ENCODE measurements at regions not wholly inside any gene's neighbourhood (a gene's known extent, or its start where the extent isn't known, plus 50 kb on each side); places are given as distances from the start of the nearest gene placed in this dataset.

DNA sequence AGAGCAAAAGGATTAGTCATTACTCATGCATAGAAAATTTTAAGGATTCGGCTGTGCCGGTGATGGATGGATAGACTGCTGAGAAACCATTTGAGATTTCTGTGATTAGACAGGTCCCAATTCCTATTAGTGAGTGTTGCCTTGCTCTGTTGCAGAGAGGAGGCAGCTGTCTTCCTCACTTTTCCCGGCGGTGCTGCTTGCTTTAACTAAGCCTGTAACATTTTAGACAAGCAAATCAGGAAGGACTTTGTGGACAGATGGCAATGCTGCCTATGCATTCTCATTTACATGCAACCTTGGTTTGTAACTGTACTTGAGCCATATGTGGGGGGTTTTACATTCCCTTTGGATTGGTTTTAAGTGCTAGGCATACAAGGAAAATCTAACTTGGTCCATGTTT lies 1176.3 kb downstream of the CDH18 start:
- Histone ChIP-seq H3K79me2 (ENCODE audit: insufficient read depth, low read length) (no peaks in the 10 kb centered on the region), H3K9ac (ENCODE audit: insufficient read depth, low read depth, low read length) (no peak overlapping the region), H3K4me2 (ENCODE audit: low read depth, low read length) (no peak overlapping the region), H2AFZ (ENCODE audit: low read length) (no peak overlapping the region), H3K27ac (ENCODE audit: extremely low read length, insufficient read depth, low read length) (no peak overlapping the region), H3K27me3 (ENCODE audit: control insufficient read depth in 1 of 2, insufficient read depth in 2 of 2, low read length in 2 of 2) (no peaks in the 10 kb centered on the region), H3K36me3 (replicated peaks in 1 of 2; ENCODE audit: control insufficient read depth in 1 of 2, insufficient read depth in 2 of 2, low read length in 2 of 2) (no peaks in the 10 kb centered on the region), H3K4me1 (ENCODE audit: insufficient read depth, low read length) (no peaks in the 10 kb centered on the region), H4K20me1 (ENCODE audit: insufficient read depth, low read length) (no peaks in the 10 kb centered on the region), H3K4me3 (replicated peaks in 1 of 3; ENCODE audit: insufficient read depth in 1 of 3, low read depth in 2 of 3, low read length in 3 of 3) (no peak overlapping the region), H3K9me3 (ENCODE audit: low read length) (peaks cover 34% of the 10 kb centered on the region)
- BruUV-seq (replicated peaks), result no TSS peak
- no peak for DNase-seq (ENCODE audit: low spot score)
- intact Hi-C loops (cut with micrococcal nuclease; ENCODE audit: unreplicated experiment) (no loop called here), in situ Hi-C loops (cut with HindIII; ENCODE audit: extremely low pct_ligation_motif_present, low pct_unique_long_range_greater_than_20kb) (no loop called here)
- POLR2A ChIA-PET, result no interaction called here
- no peak for ATAC-seq
- 49% methylated on average over 4 of the region's 4 CpGs for WGBS (ENCODE audit: low lambda C conversion rate)
- FAIRE-seq, result no peak
- CTCF ChIA-PET (ENCODE audit: low intra/inter-chr PET ratio, low total read pairs), result no interaction called here
- TF ChIP-seq MEIS2 (CRISPR knock-in tag; IDR thresholded peaks at IDR 0.05) (no peak), ZNF781 (CRISPR knock-in tag; IDR thresholded peaks at IDR 0.05; ENCODE audit: borderline replicate concordance, not compliant biosample characterization) (no peak), ZNF761 (CRISPR knock-in tag; conservative IDR thresholded peaks at IDR 0.05) (no peak), ZZZ3 (CRISPR knock-in tag; IDR thresholded peaks at IDR 0.05; ENCODE audit: borderline replicate concordance) (no peak), ZNF484 (CRISPR knock-in tag; IDR thresholded peaks at IDR 0.05; ENCODE audit: borderline replicate concordance, low read depth) (no peak), ZNF331 (CRISPR knock-in tag; IDR thresholded peaks at IDR 0.05) (no peak)
- TF ChIP-seq, protein P1, sequence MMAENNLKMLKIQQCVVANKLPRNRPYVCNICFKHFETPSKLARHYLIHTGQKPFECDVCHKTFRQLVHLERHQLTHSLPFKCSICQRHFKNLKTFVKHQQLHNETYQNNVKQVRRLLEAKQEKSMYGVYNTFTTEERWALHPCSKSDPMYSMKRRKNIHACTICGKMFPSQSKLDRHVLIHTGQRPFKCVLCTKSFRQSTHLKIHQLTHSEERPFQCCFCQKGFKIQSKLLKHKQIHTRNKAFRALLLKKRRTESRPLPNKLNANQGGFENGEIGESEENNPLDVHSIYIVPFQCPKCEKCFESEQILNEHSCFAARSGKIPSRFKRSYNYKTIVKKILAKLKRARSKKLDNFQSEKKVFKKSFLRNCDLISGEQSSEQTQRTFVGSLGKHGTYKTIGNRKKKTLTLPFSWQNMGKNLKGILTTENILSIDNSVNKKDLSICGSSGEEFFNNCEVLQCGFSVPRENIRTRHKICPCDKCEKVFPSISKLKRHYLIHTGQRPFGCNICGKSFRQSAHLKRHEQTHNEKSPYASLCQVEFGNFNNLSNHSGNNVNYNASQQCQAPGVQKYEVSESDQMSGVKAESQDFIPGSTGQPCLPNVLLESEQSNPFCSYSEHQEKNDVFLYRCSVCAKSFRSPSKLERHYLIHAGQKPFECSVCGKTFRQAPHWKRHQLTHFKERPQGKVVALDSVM (CRISPR knock-in tag; IDR thresholded peaks at IDR 0.05), result no peak
- TF ChIP-seq, protein P2, sequence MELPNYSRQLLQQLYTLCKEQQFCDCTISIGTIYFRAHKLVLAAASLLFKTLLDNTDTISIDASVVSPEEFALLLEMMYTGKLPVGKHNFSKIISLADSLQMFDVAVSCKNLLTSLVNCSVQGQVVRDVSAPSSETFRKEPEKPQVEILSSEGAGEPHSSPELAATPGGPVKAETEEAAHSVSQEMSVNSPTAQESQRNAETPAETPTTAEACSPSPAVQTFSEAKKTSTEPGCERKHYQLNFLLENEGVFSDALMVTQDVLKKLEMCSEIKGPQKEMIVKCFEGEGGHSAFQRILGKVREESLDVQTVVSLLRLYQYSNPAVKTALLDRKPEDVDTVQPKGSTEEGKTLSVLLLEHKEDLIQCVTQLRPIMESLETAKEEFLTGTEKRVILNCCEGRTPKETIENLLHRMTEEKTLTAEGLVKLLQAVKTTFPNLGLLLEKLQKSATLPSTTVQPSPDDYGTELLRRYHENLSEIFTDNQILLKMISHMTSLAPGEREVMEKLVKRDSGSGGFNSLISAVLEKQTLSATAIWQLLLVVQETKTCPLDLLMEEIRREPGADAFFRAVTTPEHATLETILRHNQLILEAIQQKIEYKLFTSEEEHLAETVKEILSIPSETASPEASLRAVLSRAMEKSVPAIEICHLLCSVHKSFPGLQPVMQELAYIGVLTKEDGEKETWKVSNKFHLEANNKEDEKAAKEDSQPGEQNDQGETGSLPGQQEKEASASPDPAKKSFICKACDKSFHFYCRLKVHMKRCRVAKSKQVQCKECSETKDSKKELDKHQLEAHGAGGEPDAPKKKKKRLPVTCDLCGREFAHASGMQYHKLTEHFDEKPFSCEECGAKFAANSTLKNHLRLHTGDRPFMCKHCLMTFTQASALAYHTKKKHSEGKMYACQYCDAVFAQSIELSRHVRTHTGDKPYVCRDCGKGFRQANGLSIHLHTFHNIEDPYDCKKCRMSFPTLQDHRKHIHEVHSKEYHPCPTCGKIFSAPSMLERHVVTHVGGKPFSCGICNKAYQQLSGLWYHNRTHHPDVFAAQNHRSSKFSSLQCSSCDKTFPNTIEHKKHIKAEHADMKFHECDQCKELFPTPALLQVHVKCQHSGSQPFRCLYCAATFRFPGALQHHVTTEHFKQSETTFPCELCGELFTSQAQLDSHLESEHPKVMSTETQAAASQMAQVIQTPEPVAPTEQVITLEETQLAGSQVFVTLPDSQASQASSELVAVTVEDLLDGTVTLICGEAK (IDR thresholded peaks at IDR 0.05), result no peak
- TF ChIP-seq, protein P2 (CRISPR knock-in tag; IDR thresholded peaks at IDR 0.05), result no peak
- TF ChIP-seq, protein P3, sequence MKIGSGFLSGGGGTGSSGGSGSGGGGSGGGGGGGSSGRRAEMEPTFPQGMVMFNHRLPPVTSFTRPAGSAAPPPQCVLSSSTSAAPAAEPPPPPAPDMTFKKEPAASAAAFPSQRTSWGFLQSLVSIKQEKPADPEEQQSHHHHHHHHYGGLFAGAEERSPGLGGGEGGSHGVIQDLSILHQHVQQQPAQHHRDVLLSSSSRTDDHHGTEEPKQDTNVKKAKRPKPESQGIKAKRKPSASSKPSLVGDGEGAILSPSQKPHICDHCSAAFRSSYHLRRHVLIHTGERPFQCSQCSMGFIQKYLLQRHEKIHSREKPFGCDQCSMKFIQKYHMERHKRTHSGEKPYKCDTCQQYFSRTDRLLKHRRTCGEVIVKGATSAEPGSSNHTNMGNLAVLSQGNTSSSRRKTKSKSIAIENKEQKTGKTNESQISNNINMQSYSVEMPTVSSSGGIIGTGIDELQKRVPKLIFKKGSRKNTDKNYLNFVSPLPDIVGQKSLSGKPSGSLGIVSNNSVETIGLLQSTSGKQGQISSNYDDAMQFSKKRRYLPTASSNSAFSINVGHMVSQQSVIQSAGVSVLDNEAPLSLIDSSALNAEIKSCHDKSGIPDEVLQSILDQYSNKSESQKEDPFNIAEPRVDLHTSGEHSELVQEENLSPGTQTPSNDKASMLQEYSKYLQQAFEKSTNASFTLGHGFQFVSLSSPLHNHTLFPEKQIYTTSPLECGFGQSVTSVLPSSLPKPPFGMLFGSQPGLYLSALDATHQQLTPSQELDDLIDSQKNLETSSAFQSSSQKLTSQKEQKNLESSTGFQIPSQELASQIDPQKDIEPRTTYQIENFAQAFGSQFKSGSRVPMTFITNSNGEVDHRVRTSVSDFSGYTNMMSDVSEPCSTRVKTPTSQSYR (CRISPR knock-in tag; IDR thresholded peaks at IDR 0.05; ENCODE audit: borderline replicate concordance), result no peak

All from HepG2 (cell line).